ENCODE measurements at regions not wholly inside any gene's neighbourhood (a gene's known extent, or its start where the extent isn't known, plus 50 kb on each side); places are given as distances from the start of the nearest gene placed in this dataset.

- Histone ChIP-seq H3K9me3 (no peaks in the 10 kb centered on the region), H3K36me3 (no peaks in the 10 kb centered on the region), H3K4me1 (no peaks in the 10 kb centered on the region), H3K27me3 (no peaks in the 10 kb centered on the region), H3K4me3 (no peak overlapping the region), H3K27ac (no peak overlapping the region)
- no peak for DNase-seq (ENCODE audit: extremely low spot score in 2 of 2)
- intact Hi-C loops (cut with DNase I): no loop called here
- no peak for TF ChIP-seq CTCF (IDR thresholded peaks at IDR 0.05)
- no peak for TF ChIP-seq POLR2AphosphoS5 (IDR thresholded peaks at IDR 0.05; ENCODE audit: insufficient read depth in 1 of 2, low read depth in 1 of 2)
- TF ChIP-seq POLR2A (IDR thresholded peaks at IDR 0.05): no peak
Measured at GRCh38 chr7:18151422-18151821, 123.8 kb upstream of the PRPS1L1 start.

GRCh38 chr7:18153183-18153748 is 125.6 kb upstream of the PRPS1L1 start:
- Histone ChIP-seq H3K27me3 (no peaks in the 10 kb centered on the region), H3K4me1 (no peaks in the 10 kb centered on the region), H3K9me3 (no peaks in the 10 kb centered on the region), H3K27ac (no peak overlapping the region), H3K4me3 (no peak overlapping the region), H3K36me3 (no peaks in the 10 kb centered on the region)
- DNase-seq (ENCODE audit: extremely low spot score in 2 of 2): no peak
- intact Hi-C loops (cut with DNase I): no loop called here
- TF ChIP-seq CTCF (IDR thresholded peaks at IDR 0.05) (no peak), POLR2A (IDR thresholded peaks at IDR 0.05) (no peak), POLR2AphosphoS5 (IDR thresholded peaks at IDR 0.05; ENCODE audit: insufficient read depth in 1 of 2, low read depth in 1 of 2) (no peak)

GRCh38 chr7:18154726-18155125 is 127.1 kb upstream of the PRPS1L1 start:
- Histone ChIP-seq H3K4me3 (no peak overlapping the region), H3K4me1 (no peaks in the 10 kb centered on the region), H3K36me3 (no peaks in the 10 kb centered on the region), H3K9me3 (no peaks in the 10 kb centered on the region), H3K27me3 (no peaks in the 10 kb centered on the region), H3K27ac (no peak overlapping the region)
- intact Hi-C loops (cut with DNase I): no loop called here
- DNase-seq (ENCODE audit: extremely low spot score in 2 of 2): no peak
- no peak for TF ChIP-seq CTCF (IDR thresholded peaks at IDR 0.05)
- TF ChIP-seq POLR2A (IDR thresholded peaks at IDR 0.05): no peak
- no peak for TF ChIP-seq POLR2AphosphoS5 (IDR thresholded peaks at IDR 0.05; ENCODE audit: insufficient read depth in 1 of 2, low read depth in 1 of 2)

GRCh38 chr7:18157233-18157632 is 129.6 kb upstream of the PRPS1L1 start:
- Histone ChIP-seq H3K4me3 (no peak overlapping the region), H3K27ac (no peak overlapping the region), H3K27me3 (no peaks in the 10 kb centered on the region), H3K9me3 (no peaks in the 10 kb centered on the region), H3K4me1 (no peaks in the 10 kb centered on the region), H3K36me3 (no peaks in the 10 kb centered on the region)
- intact Hi-C loops (cut with DNase I): no loop called here
- TF ChIP-seq CTCF (IDR thresholded peaks at IDR 0.05) (no peak), POLR2AphosphoS5 (IDR thresholded peaks at IDR 0.05; ENCODE audit: insufficient read depth in 1 of 2, low read depth in 1 of 2) (no peak), POLR2A (IDR thresholded peaks at IDR 0.05) (no peak)
- no peak for DNase-seq (ENCODE audit: extremely low spot score in 2 of 2)

GRCh38 chr7:18162657-18163056 is 135.0 kb upstream of the PRPS1L1 start:
- Histone ChIP-seq H3K27ac (no peak overlapping the region), H3K4me1 (peaks cover 14% of the 10 kb centered on the region), H3K27me3 (no peaks in the 10 kb centered on the region), H3K9me3 (no peaks in the 10 kb centered on the region), H3K36me3 (no peaks in the 10 kb centered on the region), H3K4me3 (no peak overlapping the region)
- intact Hi-C loops (cut with DNase I): no loop called here
- TF ChIP-seq CTCF (IDR thresholded peaks at IDR 0.05): no peak
- no peak for TF ChIP-seq POLR2AphosphoS5 (IDR thresholded peaks at IDR 0.05; ENCODE audit: insufficient read depth in 1 of 2, low read depth in 1 of 2)
- no peak for TF ChIP-seq POLR2A (IDR thresholded peaks at IDR 0.05)
- DNase-seq (ENCODE audit: extremely low spot score in 2 of 2): no peak
